ENCODE measurements at regions not wholly inside any gene's neighbourhood (a gene's known extent, or its start where the extent isn't known, plus 50 kb on each side); places are given as distances from the start of the nearest gene placed in this dataset.
"Not testable (repeated sequence)": the region's sequence is repeated elsewhere in the genome, so short reads cannot be mapped to it uniquely, and the experiment has no call there.

DNA sequence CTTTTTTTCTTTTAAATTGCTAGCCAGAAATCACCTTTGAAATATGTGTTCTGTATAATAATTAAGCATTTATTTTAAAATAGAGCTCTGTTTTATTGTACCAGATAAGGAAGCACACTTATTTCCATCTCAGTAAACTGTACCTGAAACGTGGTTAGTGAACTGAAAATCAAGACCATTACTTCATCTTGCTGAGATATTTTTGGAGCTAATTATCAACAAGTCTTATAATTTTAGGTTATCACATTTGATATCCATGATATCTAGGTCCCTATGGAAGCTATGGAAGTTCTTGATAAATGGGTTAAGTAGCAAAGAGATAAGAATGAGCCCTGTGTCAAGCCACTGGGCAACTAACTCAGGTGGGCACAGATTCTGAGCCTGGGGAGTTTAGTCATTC lies 187.2 kb downstream of the NFKBIZ start:
- no peak for DNase-seq (ENCODE audit: low spot score)

DNA sequence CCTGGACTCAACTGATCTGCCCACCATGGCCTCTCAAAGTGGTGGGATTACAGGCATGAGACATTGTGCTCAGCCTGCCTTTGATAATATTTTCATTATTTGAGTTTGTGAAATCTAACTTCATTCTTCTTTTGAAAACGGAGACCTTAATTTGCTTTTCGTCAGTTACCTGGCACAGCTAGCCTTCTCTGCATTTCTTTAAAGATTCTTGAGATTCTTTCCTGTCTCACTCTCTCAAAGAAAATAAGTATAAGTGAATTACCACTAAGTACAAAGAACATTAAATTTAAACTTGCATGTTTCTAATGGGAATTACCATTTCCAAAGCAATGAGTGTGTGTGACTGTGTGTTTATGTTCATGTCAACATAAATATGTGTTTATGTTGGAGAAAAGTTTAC lies 187.9 kb downstream of the NFKBIZ start:
- no peak for DNase-seq (ENCODE audit: low spot score)

DNA sequence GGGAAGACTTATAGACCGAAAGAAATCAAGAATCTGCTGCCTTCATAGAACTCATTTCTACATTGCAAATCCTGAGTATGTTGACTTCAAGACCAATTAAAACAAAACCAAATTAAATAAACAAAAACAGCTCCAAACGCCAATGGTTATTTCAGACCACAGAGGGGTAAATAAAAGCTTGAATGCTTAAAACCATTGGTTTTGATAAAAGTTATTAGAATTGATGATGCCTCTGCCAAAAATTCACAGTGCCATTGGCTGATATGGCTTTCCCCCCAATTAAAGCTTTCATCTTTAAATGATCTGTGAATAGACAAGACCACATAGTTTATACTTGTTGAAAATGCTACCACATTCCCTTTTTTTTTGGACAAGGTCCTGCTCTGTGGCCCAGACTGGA lies 188.5 kb downstream of the NFKBIZ start:
- DNase-seq (ENCODE audit: low spot score) = no peak

DNA sequence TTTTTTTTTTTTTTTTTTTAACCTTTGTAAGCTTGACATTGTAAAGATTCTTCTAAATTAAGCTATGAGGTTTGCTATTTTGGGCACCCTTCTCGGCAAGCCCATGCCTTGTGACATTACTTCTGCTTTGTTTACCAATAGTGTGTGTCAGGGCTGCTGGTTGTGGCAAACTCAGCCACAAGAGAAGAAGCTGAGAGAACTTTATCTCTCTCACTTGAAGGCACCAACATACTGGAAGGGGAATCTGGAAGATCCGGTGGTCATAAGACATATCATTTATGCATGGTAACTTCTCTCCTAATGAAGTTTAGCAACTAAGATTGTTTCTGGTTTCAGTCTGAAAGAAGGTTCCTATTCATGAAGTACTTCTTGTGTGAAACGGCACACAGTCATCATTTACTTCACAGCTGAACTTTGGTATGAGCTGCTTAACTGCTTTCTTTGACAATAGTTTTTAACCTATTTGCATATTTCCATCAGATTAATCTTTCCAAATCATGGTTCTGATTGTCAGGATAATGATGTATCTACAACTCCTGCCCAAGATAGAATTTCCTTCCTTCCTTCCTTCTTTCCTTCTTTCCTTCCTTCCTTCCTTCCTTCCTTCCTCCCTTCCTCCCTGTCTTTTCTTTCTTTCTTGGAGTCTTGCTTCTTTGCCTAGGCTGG lies 189.3 kb downstream of the NFKBIZ start:
- DNase-seq (ENCODE audit: low spot score) = peak; percentile 78

DNA sequence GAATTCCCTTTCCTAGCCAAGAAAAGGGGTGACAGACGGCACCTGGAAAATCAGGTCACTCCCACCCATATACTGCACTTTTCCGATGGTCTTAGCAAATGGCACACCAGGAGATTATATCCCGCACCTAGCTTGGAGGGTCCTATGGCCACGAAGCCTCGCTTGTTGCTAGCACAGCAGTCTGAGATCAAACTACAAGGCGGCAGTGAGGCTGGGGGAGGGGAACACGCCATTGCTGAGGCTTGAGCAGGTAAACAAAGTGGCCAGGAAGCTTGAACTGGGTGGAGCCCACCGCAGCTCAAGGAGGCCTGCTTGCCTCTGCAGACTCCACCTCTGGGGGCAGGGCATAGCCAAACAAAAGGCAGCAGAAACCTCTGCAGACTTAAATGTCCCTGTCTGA lies 190.8 kb downstream of the NFKBIZ start:
- DNase-seq (ENCODE audit: low spot score) = not testable (repeated sequence)

DNA sequence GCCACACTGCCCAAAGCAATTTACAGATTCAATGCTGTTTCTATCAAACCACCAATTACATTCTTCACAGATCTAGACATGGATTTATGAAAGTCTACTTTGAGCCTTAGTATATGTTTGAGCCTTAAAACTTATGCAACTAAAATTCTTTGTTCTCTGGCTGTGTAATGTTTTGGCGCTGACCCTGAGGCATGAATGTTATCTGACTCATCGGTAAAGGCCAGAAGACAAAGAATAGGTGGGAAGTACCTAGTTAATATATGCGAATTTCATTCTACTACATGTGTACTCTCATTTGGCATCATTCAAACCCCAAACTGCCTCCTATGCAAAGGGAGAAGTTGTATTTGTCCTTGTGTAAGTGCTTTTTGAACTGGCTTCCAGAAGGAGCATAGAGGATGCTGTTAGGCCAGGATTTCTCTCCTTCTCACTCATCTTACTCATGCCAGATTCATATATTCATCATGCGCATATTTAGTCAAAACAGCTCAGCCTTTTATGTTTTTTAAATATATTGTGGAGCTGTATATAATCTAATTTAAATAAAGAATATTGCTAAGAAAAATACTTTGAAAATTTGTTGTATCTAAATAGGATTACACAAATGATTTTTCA lies 204.2 kb downstream of the NFKBIZ start:
- DNase-seq (ENCODE audit: low spot score) = no peak

DNA sequence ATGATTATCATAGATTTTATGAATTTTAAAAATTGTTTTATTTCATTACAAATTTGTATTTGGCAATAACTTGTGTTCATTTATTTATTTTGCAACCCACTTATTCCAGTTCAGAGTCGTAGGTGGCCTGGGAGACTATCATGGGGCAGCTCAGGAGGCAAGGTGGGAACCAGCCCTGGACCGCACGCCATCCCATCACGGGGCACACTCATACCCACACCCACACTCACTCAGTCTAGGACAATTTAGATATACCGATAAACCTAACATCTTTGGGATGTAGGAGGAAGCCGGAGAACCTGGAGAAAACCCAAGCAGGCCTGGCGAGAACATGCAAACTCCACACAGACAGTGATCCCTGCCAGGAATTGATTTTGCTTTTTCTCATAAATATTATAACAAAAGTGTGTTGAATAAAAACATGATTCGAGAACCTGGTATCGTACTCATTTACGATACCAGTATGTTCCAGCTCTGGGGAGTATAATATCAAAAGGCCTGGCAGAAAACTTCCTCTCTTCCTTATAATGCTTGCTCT lies 205.3 kb downstream of the NFKBIZ start:
- DNase-seq (ENCODE audit: low spot score) = no peak

DNA sequence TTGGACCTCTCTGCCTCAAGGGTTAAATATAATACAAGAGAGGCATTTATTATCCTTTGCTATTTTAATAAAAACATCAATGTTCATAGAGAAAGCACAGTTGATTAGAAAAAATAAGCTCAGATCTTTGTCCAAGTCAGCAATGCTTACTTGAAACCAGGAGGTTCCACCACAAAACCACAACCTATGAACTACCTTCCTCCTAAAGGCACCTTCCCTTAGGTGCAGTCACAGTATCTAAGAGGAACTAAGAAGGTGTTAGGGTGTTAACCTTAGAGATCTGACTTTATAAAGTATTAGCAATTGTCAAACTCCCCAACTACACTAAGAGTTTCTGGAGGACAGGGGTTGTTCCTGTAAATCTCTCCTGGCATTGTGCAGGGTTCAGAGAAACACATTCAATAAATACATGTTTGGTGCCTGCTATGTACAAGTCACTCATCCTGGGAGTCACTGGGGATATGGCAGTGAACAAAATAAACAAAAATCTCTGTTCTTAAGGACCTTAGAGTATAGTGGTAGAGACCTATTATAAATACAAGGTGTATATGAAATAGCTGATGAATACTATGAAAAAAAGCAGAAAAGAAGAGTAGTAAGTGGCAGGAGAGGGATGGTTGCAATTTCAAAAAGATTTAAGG lies 208.6 kb downstream of the NFKBIZ start:
- DNase-seq (ENCODE audit: low spot score) = no peak

DNA sequence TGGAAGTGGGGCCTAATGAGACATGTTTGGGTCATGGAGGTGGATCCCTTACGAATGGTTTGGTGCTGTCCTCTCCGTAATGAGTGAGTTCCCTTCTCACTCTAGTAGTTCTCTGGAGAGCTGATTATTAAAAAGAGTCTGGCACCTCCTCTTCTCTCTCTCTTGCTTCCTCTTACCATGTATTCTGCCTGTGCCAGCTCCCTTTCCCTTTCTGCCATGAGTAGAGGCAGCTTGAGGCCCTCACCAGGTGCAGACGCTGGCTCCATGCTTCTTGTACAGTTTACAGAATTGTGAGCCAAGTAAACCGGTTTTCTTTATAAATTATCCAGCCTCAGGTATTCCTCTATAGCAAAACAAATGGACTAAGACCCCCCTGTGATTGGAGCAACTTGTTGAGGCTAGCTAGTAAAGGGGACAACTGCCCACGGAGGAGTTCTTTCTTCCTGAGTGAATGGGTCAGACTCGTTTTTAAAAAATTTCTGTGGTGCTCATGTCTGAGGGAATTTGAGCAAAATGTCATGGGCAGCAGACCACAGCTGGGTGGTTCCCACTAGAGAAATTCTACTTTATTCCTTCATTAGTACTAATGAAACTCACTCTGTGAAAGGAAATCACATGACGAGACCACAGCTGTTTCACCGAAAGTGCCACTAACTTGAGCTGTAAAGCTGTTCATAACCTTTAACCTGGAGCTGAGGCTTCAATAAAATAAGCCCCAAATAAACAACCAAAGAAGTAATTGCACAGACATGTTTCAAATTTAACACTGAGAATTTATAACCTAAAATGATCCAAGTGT lies 210.0 kb downstream of the NFKBIZ start:
- DNase-seq (ENCODE audit: low spot score) = no peak

DNA sequence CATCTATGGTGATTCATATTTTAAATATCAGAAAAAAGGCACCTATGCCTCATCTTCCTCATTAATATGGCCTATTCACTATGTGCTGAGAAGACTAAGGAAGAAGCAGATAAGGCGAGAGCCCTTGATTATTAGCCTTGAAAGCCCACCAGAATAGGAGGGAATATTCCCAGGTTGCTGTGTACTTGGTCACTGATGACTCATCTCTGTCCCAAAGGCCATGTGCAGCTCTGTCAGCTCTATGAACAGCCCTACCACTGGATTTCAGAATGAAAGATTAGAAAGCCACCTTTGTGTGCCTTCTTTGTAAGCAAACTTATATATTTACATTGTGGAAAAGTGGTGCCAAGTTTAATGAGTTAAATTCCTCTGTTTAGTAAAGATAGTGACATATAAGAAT lies 211.5 kb downstream of the NFKBIZ start:
- DNase-seq (ENCODE audit: low spot score) = no peak

DNA sequence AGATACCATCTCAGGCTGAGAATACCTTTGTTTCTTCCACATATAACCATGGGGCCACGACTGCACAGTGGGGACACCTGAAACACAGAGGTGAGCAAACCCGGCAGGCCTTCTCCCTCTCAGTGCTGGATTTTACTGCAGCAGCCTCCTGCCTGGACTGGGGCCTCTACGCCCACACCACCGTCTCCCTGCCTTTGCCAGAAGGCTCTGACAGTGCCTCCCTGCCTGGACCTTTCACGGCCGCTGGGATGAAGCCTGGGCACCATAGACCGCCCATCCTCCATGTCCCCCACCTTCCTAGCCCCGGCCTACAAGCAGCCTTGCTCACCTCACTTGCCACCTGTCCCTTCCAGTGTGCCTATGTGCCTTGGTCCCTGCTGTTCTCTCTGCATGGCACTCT lies 214.3 kb downstream of the NFKBIZ start:
- no peak for DNase-seq (ENCODE audit: low spot score)

DNA sequence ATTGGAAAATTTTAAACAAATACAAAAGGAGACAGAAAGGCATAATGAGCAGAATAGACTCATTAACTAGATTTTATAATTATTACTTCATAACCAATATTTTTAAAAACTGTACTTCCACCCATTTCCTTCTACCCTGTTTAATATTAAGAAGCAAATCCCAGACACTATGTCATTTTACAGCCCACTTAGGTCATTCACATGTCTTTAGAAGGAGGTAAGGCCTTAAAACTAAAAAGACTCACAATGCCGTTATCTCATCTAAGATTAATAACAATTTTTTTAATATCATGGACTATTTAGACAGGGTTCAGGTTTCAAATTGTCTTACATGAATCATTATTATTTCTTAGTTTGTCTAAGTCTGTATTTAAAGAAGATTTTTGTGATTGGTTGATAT lies 217.2 kb downstream of the NFKBIZ start:
- DNase-seq (ENCODE audit: low spot score) = no peak

DNA sequence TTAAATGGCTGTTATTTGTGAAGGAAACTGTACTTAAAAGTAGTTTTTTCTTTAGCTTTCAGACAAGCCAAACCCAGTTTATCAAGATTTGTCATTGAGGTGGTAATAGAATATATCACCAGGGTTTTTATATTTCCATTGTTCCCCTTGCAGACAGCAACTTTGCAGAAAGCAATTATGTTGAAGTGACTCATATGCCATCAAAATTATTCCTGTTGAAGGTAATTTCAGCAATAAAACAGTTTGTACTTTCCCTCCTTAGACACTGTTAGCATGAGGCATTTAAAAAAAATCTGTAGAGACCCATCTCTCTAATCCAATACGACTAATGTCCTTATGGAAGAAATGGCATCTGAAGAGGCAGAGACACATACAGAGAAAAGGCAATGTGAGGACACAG lies 219.0 kb downstream of the NFKBIZ start:
- DNase-seq (ENCODE audit: low spot score) = no peak

DNA sequence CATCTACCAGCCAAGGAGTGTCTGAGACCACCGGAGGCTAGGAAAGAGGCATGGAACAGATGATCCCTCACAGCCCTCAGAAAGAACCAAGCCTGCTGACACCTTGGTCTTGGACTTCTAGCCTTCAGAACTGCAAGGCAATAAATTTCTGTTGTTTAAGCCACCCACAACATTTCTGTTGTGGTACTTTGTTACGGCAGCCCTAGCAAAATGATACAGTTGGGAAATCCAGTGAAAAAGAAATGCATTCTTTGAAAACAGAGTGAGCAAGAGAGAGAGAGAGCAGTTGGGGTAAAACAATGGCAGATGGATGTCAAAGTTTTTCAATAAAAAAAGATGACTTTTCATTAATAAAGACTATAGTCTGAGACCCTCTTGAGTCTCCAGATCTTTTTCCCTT lies 219.4 kb downstream of the NFKBIZ start:
- DNase-seq (ENCODE audit: low spot score) = no peak

DNA sequence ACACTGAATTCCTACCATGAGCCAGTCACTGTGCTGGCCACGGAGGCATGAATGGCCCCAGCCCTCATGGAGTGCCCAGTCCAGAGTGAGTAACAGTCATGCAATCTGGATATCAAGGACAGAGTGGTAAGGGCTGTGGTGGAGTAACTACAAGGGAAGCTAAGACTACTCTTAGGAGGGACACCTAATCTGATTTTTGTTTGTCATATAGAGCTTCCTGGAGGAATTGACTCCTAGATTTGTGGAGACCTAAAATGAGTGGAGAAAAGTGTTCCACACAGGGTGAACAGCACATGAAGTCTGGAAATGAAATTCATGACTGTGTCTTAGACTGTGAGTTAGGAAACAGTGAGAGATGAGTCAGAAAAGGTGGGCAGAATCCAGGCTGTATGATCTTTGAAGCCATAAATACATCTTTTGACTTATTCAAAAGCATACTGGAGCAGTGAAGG lies 219.9 kb downstream of the NFKBIZ start:
- no peak for DNase-seq (ENCODE audit: low spot score)

DNA sequence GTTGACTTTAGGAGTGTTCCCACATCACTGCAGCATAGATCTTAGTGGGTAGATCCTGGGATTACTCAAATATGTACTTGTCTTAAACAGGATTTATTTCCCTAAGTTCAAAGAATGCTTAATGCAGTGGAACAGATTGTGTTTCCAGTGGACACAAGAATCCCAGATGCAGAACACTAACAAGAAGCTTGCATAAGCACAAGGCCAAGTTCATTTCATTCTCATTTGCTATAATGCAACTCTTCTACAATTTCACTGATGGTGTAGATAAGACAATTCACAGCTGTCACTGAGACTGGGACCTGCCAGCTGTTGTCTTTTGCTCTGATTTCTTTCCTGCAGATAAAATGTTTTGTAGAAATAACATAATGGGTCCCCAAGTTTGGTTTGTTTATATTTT lies 225.6 kb downstream of the NFKBIZ start:
- DNase-seq (ENCODE audit: low spot score) = no peak

DNA sequence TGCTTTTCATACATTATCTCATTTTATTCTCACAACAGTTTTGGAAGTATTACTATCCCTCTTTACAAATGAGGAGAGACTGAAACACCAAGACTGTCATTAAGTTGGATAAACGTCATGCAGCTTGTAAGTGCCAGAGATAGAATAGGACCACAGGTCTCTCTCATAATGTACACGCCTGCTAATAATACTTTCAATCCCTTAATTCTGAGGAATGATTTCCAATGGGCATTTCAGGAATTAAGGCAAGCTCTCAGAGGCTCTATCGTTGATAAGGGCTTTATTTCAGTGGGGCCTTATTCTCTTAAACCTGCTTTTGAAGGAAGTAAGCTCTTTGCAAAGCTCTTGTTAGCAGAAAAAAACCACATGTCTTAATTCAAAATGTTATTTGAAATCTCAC lies 229.1 kb downstream of the NFKBIZ start:
- DNase-seq (ENCODE audit: low spot score) = no peak

DNA sequence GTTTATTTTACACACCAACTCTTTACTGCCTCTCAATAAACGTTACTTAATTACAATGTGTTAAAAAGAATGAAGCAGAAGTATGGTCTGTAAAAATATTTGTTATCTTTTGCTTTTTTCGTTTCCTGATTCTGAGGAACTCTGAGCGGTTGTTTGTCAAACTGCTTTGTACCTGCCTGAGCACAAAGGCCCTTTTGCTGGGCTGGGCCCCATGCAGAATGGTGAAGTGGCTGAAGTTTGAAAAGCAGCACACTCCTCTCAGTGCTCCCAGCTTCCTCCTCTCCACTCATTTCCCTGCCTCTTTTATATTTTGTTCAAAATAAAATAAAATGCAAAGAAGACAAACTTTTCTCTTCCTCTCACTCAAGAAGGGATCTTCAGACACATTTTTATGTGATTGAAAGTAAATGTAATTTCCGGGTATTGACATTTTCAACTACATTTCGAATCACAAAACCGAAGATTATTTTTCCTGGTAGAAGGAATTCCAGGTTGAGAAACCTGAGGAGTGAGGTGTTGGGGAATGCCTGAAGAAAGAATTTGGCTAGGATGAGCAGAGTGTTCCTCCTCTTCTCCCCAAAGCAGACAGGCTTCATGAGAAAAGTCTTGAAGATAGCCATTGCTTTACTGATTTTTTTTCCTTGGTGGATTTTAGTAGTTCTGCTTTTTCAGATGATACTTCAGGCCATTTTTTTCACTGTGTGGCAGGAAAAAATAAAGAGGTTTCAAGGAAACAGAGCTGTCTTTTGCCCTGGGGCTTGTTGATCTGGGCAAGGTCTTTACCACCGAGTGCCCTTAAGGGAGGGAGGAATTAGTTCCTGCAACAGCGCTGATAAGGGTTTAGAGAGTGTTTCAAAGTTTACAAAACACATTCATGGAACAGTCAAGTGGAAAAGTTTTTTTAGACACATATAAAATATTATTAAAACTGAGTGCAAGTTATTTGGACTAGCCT lies 229.8 kb downstream of the NFKBIZ start:
- DNase-seq (ENCODE audit: low spot score) = no peak

DNA sequence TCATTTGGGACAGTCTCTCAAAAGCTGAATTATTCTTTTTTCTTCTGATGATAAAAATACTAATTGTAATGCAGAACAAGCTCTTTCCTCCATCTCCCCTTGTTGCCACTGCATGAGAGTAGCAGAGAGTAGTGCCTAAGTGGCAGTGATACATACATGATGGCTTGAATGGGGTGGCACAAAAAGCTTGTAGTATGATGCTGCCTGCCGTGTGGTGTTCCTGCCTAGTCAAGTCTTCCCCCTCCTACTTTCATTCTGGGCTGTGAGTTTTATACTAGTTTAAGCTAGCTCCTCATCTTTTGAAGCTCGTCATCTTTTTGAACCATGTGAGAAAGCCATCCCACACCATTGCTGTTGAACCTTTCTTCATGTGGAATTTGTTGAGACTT lies 230.5 kb downstream of the NFKBIZ start:
- no peak for DNase-seq (ENCODE audit: low spot score)

DNA sequence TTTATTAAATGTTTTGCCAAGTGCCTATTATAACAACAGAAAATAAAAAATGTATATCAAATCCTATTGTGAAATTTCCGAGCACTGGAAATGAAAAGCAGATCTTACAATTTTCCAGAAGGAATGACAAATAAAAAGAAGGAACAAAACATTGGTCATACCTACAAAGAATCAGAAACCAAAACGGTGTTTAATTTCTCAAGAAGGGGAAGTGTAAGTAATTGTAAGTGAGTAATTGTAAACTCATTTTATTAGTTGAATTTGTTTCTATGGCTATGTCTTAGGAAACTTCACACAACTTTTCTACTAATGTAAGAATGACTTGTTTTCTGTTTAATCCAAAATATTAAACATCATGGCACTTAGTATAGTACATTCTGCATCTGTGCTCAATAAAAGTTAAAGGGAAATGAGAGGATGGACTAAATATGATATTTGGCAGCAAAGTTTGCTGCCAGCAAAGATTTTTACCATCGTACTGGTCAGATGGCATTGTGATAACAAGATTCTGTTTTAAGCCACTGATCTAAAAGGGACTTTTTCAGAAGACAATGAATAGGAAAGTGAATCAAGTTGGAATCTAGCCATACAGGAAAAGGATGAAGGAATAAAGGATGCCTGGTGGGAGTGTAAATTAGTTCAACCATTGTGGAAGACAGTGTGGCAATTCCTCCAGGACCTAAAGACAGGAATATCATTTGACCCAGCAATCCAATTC lies 232.4 kb downstream of the NFKBIZ start:
- no peak for DNase-seq (ENCODE audit: low spot score)

DNA sequence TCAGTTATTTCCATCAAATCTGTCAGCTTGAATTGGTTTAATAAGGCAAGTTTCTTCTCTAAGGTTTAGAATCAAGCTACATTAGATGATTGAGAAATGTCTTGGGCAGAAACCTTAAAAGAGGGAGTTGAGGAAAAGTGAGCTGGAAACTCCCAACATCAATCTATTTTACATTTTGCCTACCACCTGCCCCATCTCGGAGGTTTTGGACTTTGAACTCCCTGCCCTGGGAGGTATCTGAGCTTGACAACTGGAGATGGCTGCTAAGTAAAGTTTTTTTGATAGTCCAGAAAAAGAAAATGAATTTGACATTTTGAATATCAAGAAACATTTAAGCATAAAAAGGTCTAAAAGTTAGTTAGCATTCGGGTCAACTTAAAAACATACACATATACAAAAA lies 234.2 kb downstream of the NFKBIZ start:
- no peak for DNase-seq (ENCODE audit: low spot score)

Data from pons (tissue), 1 donor.